Trophoblast cell (in vitro differentiated cells and primary cell): ENCODE measurements at regions not wholly inside any gene's neighbourhood (a gene's known extent, or its start where the extent isn't known, plus 50 kb on each side); places are given as distances from the start of the nearest gene placed in this dataset.
A peak's percentile ranks its signal among the peaks of the same experiment; 100 is the strongest.

Source experiments
- DNase-seq, 2 donors: peaks; one replicate each; pipeline ENCODE4 v3.0.0-alpha.2; 2016
- H2AFZ ChIP-seq: 2 replicates; pipeline ENCODE4 v1.6.1; 2013; ENCODE audit warnings: low read length, moderate library complexity, mild to moderate bottlenecking; ENCODE audit not compliant: insufficient read depth, poor library complexity
- H2AK5ac ChIP-seq: 2 replicates; pipeline ENCODE4 v1.6.1; 2013; ENCODE audit warnings: mild to moderate bottlenecking, low read length
- H2BK120ac ChIP-seq: 2 replicates; pipeline ENCODE4 v1.6.1; 2013; ENCODE audit warnings: low read length, mild to moderate bottlenecking, moderate library complexity; ENCODE audit not compliant: insufficient read depth, poor library complexity
- H2BK12ac ChIP-seq: 2 replicates; pipeline ENCODE4 v1.6.1; 2013; ENCODE audit warnings: mild to moderate bottlenecking, low read length, moderate library complexity
- H2BK5ac ChIP-seq: 2 replicates; pipeline ENCODE4 v1.6.1; 2013; ENCODE audit warnings: low read length, low read depth, moderate library complexity, mild to moderate bottlenecking; ENCODE audit not compliant: poor library complexity
- H3K14ac ChIP-seq: 2 replicates; pipeline ENCODE4 v1.6.1; 2013; ENCODE audit warnings: mild to moderate bottlenecking, low read length
- H3K18ac ChIP-seq: 2 replicates; pipeline ENCODE4 v1.6.1; 2013; ENCODE audit warnings: mild to moderate bottlenecking, low read length
- H3K23ac ChIP-seq: 2 replicates; pipeline ENCODE4 v1.6.1; 2013; ENCODE audit warnings: low read length
- H3K27ac ChIP-seq: 2 replicates; pipeline ENCODE4 v1.5.1; 2013; ENCODE audit warnings: low read depth, mild to moderate bottlenecking, inconsistent platforms, low read length, moderate library complexity
- H3K27me3 ChIP-seq: 2 replicates; pipeline ENCODE4 v1.6.1; 2013; ENCODE audit warnings: inconsistent platforms, mild to moderate bottlenecking, low read length, moderate library complexity; ENCODE audit not compliant: insufficient read depth
- H3K36me3 ChIP-seq, 2 experiments: 1 replicate in 1 of 2; 2 replicates in 1 of 2; pipeline ENCODE4 v1.6.1; 2013; ENCODE audit warnings: low read length in 2 of 2, mild to moderate bottlenecking in 2 of 2, moderate library complexity in 1 of 2; ENCODE audit not compliant: insufficient read depth in 2 of 2, control insufficient read depth in 1 of 2
- H3K4ac ChIP-seq: 2 replicates; pipeline ENCODE4 v1.6.1; 2013; ENCODE audit warnings: low read depth, mild to moderate bottlenecking, low read length, moderate library complexity
- H3K4me1 ChIP-seq, 2 experiments: 1 replicate in 1 of 2; 2 replicates in 1 of 2; pipeline ENCODE4 v1.6.1; 2013; ENCODE audit warnings: low read length in 2 of 2, mild to moderate bottlenecking in 2 of 2, moderate library complexity in 1 of 2; ENCODE audit not compliant: insufficient read depth in 2 of 2, control insufficient read depth in 1 of 2
- H3K4me2 ChIP-seq: 2 replicates; pipeline ENCODE4 v1.6.1; 2013; ENCODE audit warnings: inconsistent platforms, mild to moderate bottlenecking, low read length, moderate library complexity
- H3K4me3 ChIP-seq: 2 replicates; pipeline ENCODE4 v1.5.1; 2013; ENCODE audit warnings: mild to moderate bottlenecking, low read depth, low read length, inconsistent platforms
- H3K79me1 ChIP-seq: one replicate; pipeline ENCODE4 v1.6.1; 2013; ENCODE audit warnings: low read length
- H3K79me2 ChIP-seq: 2 replicates; pipeline ENCODE4 v1.6.1; 2013; ENCODE audit warnings: low read length, mild to moderate bottlenecking; ENCODE audit not compliant: control insufficient read depth, insufficient read depth, poor library complexity
- H3K9ac ChIP-seq: 2 replicates; pipeline ENCODE4 v1.6.1; 2013; ENCODE audit warnings: mild to moderate bottlenecking, low read length
- H3K9me3 ChIP-seq: 2 replicates; pipeline ENCODE4 v1.6.1; 2013; ENCODE audit warnings: low read depth, mild to moderate bottlenecking, control low read depth, inconsistent platforms, low read length; ENCODE audit not compliant: insufficient read depth
- H4K12ac ChIP-seq: 2 replicates; pipeline ENCODE4 v1.6.1; 2013; ENCODE audit warnings: low read depth, mild to moderate bottlenecking, low read length, moderate library complexity
- H4K8ac ChIP-seq: 2 replicates; pipeline ENCODE4 v1.6.1; 2013; ENCODE audit warnings: low read depth, mild to moderate bottlenecking, low read length, moderate library complexity
- H4K91ac ChIP-seq: one replicate; pipeline ENCODE4 v1.6.1; 2013; ENCODE audit warnings: low read depth, mild to moderate bottlenecking, low read length, moderate library complexity
- WGBS: extraction: QIAGEN DNeasy Blood & Tissue Kit; methylation state at CpG from one replicate; pipeline ENCODE4 v1.1.7; 2013; ENCODE audit warnings: missing lambda C conversion rate; ENCODE audit not compliant: insufficient read length, insufficient coverage; ENCODE audit errors: extremely low coverage; 5-methylcytosine and 5-hydroxymethylcytosine counted together

GRCh38 chr2:147408357-147408756 is 436.5 kb upstream of the ACVR2A start:
- H3K14ac ChIP-seq, result no peak overlapping the region
- no peak overlapping the region for H3K4me3 ChIP-seq
- no peak for DNase-seq
- H3K27me3 ChIP-seq, result no peaks in the 10 kb centered on the region
- H2BK12ac ChIP-seq, result no peak overlapping the region
- no peak overlapping the region for H3K4ac ChIP-seq
- no peak overlapping the region for H2AK5ac ChIP-seq
- no peak overlapping the region for H4K8ac ChIP-seq
- no CpG with 5 or more reads among the region's 2 CpGs for WGBS
- no peaks in the 10 kb centered on the region for H3K9me3 ChIP-seq
- no peaks in the 10 kb centered on the region for H3K79me1 ChIP-seq
- H2BK120ac ChIP-seq, result no peak overlapping the region
- no peaks in the 10 kb centered on the region for H3K79me2 ChIP-seq
- no peak overlapping the region for H2BK5ac ChIP-seq
- no peak overlapping the region for H4K91ac ChIP-seq
- H3K27ac ChIP-seq, result no peak overlapping the region
- no peaks in the 10 kb centered on the region for H3K4me1 ChIP-seq
- no peak overlapping the region for H3K4me2 ChIP-seq
- no peaks in the 10 kb centered on the region for H3K36me3 ChIP-seq
- H3K23ac ChIP-seq, result no peak overlapping the region
- no peak overlapping the region for H2AFZ ChIP-seq
- H3K9ac ChIP-seq, result no peak overlapping the region
- H4K12ac ChIP-seq, result no peak overlapping the region
- no peak overlapping the region for H3K18ac ChIP-seq

DNA sequence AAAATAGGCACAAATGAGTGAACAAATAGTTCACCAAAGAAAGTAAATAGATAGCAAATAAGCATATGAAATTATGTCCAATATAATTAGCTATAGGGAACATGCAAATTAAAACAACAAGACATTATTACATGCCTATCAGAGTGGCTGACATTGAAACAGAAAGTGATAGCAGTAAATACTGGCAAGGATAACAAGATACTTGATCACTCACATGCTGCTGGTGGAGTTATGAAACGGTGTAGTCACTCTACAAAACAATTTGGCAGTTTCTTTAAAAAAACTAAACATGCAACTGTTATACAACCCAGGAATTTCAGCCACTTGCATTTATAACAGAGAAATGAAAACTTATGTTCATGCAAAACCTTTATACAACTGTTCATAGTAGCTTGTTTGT is 439.2 kb upstream of the ACVR2A start:
- Histone ChIP-seq H4K8ac (no peak overlapping the region), H2BK12ac (no peak overlapping the region), H3K9ac (no peak overlapping the region), H4K91ac (no peak overlapping the region), H2BK5ac (no peak overlapping the region), H3K27ac (no peak overlapping the region), H3K4me2 (no peak overlapping the region), H3K4me1 (no peaks in the 10 kb centered on the region), H3K79me2 (no peaks in the 10 kb centered on the region), H2AFZ (no peak overlapping the region), H3K9me3 (no peaks in the 10 kb centered on the region), H3K4ac (no peak overlapping the region), H3K36me3 (no peaks in the 10 kb centered on the region), H3K27me3 (no peaks in the 10 kb centered on the region), H2AK5ac (no peak overlapping the region), H3K4me3 (no peak overlapping the region), H4K12ac (no peak overlapping the region), H3K18ac (no peak overlapping the region), H3K23ac (no peak overlapping the region), H2BK120ac (no peak overlapping the region), H3K14ac (no peak overlapping the region), H3K79me1 (no peaks in the 10 kb centered on the region)
- no CpG with 5 or more reads among the region's 1 CpG for WGBS
- no peak for DNase-seq

DNA sequence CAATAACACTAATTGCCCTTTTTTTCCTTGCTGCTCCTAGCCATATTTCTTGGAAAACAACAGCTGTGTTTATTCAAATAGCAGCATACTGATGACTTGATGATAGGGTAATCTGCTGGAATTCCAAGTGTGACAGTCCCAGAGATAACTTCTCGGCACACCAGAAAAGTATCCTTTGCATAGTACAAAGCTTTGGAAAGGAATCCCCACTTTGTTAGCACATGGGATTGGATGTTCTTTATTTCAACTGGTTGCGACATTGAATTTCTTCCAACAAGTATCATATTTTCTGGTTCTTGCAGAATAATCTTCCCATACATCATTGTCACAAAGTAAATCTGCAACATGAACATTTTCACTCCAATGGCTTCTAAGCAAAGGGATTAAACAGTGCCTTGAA is 445.8 kb upstream of the ACVR2A start:
- Histone ChIP-seq H2AFZ (no peak overlapping the region), H3K4ac (no peak overlapping the region), H3K4me3 (no peak overlapping the region), H3K79me2 (no peaks in the 10 kb centered on the region), H3K27me3 (no peaks in the 10 kb centered on the region), H4K91ac (no peak overlapping the region), H3K4me1 (no peaks in the 10 kb centered on the region), H3K27ac (no peak overlapping the region), H3K23ac (no peak overlapping the region), H3K36me3 (no peaks in the 10 kb centered on the region), H4K8ac (no peak overlapping the region), H3K18ac (no peak overlapping the region), H2BK120ac (no peak overlapping the region), H3K9ac (no peak overlapping the region), H2BK5ac (no peak overlapping the region), H3K4me2 (no peak overlapping the region), H4K12ac (no peak overlapping the region), H2BK12ac (no peak overlapping the region), H3K9me3 (no peaks in the 10 kb centered on the region), H2AK5ac (no peak overlapping the region), H3K14ac (no peak overlapping the region), H3K79me1 (no peaks in the 10 kb centered on the region)
- no CpG with 5 or more reads among the region's 2 CpGs for WGBS
- peak; percentile 49 to 86 for DNase-seq

DNA sequence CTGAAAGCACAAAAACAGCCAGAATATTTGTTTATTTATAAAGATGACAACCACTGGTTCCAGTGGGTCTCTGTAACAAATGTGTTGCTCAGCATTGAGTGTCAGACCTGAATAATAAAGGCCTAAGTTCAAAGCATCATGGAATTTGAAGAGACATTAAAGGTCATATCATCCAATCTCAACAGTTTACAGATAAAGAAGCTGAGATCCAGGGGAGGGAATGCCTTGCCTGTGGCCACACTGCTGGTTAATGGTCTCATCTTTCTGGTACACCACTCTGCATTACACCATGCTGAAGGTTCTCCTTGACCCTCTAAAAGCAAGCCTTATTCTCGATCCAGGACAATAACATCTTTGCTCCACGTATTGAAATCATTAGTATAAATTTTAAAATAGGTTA is 446.5 kb upstream of the ACVR2A start:
- Histone ChIP-seq H3K18ac (no peak overlapping the region), H4K91ac (no peak overlapping the region), H2AK5ac (no peak overlapping the region), H3K79me1 (no peaks in the 10 kb centered on the region), H3K4me3 (no peak overlapping the region), H4K12ac (no peak overlapping the region), H3K9me3 (no peaks in the 10 kb centered on the region), H3K4me2 (no peak overlapping the region), H3K27ac (no peak overlapping the region), H2BK12ac (no peak overlapping the region), H3K27me3 (no peaks in the 10 kb centered on the region), H3K79me2 (no peaks in the 10 kb centered on the region), H2BK5ac (no peak overlapping the region), H3K14ac (no peak overlapping the region), H4K8ac (no peak overlapping the region), H2AFZ (no peak overlapping the region), H3K4ac (no peak overlapping the region), H2BK120ac (no peak overlapping the region), H3K36me3 (no peaks in the 10 kb centered on the region), H3K23ac (no peak overlapping the region), H3K4me1 (no peaks in the 10 kb centered on the region), H3K9ac (no peak overlapping the region)
- peak; percentile 83 to 88 for DNase-seq
- no CpG with 5 or more reads among the region's 2 CpGs for WGBS
